GM12874 (cell line): ENCODE measurements at regions not wholly inside any gene's neighbourhood (a gene's known extent, or its start where the extent isn't known, plus 50 kb on each side); places are given as distances from the start of the nearest gene placed in this dataset.

Source experiments
- TF ChIP-seq, protein P1 (sequence below): IDR thresholded peaks from 2 replicates; pipeline ENCODE4 v1.5.1; 2011; ENCODE audit warnings: low read depth, mild to moderate bottlenecking, control low read depth, low read length, moderate library complexity; ENCODE audit not compliant: insufficient read depth

- TF ChIP-seq, protein P1, sequence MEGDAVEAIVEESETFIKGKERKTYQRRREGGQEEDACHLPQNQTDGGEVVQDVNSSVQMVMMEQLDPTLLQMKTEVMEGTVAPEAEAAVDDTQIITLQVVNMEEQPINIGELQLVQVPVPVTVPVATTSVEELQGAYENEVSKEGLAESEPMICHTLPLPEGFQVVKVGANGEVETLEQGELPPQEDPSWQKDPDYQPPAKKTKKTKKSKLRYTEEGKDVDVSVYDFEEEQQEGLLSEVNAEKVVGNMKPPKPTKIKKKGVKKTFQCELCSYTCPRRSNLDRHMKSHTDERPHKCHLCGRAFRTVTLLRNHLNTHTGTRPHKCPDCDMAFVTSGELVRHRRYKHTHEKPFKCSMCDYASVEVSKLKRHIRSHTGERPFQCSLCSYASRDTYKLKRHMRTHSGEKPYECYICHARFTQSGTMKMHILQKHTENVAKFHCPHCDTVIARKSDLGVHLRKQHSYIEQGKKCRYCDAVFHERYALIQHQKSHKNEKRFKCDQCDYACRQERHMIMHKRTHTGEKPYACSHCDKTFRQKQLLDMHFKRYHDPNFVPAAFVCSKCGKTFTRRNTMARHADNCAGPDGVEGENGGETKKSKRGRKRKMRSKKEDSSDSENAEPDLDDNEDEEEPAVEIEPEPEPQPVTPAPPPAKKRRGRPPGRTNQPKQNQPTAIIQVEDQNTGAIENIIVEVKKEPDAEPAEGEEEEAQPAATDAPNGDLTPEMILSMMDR: no peak
Observed at GRCh38 chr3:178406206-178406605, 130.0 kb upstream of the KCNMB2 start.

DNA sequence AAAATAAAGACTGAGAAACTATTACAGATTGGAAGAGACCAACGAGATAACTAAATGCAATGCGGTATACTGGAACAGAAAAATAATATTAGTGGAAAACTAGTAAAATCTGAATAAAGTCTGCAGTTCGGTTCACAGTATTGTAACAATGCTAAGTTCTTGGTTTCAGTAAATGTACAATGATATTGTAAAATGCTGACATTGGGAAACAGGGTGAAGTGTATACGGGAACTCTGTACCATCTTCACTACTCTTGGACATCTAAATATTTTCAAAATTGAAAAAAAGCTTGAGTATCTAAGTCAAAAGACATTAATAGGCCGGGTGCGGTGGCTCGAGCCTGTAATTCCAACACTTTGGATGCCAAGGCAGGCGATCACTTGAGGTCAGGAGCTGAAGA is 120.9 kb upstream of the KCNMB2 start:
- TF ChIP-seq, protein P1: no peak

- TF ChIP-seq, protein P1: no peak
Observed at GRCh38 chr3:178417736-178418135, 118.5 kb upstream of the KCNMB2 start.

GRCh38 chr3:178419071-178419470 is 117.2 kb upstream of the KCNMB2 start:
- TF ChIP-seq, protein P1: no peak

DNA sequence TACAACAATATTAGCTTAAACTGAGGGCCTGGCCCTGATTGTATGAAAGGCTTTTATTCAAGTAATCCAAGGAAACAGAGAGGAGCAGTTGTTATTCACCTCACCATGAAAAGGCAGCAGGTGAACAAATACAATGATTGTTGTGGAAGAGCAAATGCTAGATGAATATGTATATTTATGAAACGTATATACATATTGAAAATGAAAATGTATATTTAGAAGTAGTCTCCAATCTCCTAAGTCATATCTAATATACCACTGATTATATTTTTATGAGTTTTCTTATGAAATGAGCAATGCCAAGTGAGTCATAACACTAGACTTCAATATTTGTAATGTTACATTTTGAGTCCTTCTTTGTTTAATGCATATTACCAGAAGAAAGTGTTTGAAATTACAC is 116.2 kb upstream of the KCNMB2 start:
- TF ChIP-seq, protein P1: no peak

- TF ChIP-seq, protein P1: no peak
Observed at GRCh38 chr3:178421069-178421468, 115.2 kb upstream of the KCNMB2 start.

- TF ChIP-seq, protein P1: no peak
Observed at GRCh38 chr3:178422406-178422805, 113.8 kb upstream of the KCNMB2 start.

GRCh38 chr3:178428037-178428436 is 108.2 kb upstream of the KCNMB2 start:
- TF ChIP-seq, protein P1: no peak
